Iris pigment epithelial cell (primary cell): ENCODE measurements at regions not wholly inside any gene's neighbourhood (a gene's known extent, or its start where the extent isn't known, plus 50 kb on each side); places are given as distances from the start of the nearest gene placed in this dataset.
"Not testable (repeated sequence)": the region's sequence is repeated elsewhere in the genome, so short reads cannot be mapped to it uniquely, and the experiment has no call there.

ENCODE experiments used
- DNase-seq: peaks from one replicate; pipeline ENCODE4 v3.0.0-alpha.2; 2011; ENCODE audit warnings: low read depth

DNA sequence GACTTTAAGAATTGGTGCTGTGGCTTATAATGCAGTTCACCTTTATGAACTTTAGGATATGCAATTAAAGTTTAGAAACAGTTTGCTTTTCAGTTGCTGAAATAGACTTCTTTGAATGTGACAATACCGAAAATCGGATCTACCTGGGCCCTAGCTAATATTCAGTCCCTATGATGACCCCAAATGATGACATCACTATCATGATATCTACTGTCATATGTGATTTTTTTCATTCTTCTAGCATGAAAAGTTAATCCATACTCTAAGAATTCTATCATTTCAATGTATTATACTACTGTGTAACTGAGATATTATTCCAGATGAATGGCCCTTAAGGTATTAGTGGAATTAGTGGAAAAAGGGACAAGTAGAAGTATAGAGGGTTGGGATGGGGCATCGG lies 487.2 kb upstream of the TUSC1 start:
- no peak for DNase-seq

DNA sequence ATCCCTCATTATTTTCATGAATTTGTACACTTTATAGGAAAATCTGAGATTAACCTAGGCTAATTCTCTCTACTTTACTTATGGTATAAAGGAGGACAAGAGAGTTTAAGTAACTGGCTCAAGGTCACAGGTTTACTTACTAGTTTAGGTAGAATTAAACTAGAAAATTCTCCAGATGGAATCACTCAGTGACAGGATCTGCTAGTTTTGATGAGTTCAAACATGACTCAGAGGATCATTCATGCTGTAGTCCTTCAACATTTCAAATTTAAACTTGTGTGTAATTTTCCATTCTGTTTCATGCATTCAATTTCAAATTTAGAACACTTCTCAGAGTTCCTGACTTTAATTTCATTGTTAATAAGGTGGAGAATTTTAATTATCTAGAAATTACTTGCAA lies 485.7 kb upstream of the TUSC1 start:
- DNase-seq, result peak; percentile 28

GRCh38 chr9:26159575-26160392 lies 481.5 kb upstream of the TUSC1 start:
- DNase-seq, result no peak

GRCh38 chr9:26158631-26159150 lies 480.4 kb upstream of the TUSC1 start:
- no peak for DNase-seq

- no peak for DNase-seq
Observed at GRCh38 chr9:26157411-26157810, 479.2 kb upstream of the TUSC1 start.

DNA sequence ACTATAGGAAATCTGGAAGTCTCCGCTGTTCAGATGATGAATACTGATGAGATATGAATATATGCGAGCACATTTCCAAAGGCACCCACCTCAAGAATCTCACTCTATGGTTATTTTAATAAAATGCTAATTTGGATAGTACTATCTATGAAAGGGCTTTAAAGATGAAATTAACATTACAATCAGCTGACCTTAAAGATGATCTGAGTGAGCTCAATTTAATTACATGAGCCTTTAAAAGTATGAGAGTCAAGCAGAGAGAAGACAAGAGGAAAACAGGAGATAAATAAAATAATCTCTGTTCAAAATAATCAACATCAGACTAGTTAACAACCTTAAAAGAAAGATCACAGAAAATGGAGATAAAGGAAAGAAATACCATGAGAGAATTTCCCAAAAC lies 474.1 kb upstream of the TUSC1 start:
- no peak for DNase-seq

DNA sequence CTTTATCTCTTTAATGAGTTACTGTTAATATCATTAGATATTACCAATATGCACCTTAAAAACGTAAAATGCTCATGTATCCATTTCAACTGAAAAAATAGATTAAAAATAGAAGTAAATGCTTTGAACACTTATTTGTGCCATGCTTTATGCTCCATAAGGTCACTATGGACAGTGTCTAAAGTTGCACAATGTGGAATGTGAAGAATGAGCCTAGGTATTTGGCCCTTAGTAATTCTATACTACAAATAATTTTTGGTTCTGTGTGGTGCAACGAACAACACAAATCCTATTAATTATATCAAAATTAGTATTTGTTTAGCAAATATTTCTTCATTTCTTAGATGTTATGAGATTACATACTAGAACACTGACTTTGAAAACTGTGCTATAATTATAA lies 469.9 kb upstream of the TUSC1 start:
- no peak for DNase-seq

- no peak for DNase-seq
Observed at GRCh38 chr9:26145938-26146337, 467.7 kb upstream of the TUSC1 start.

- no peak for DNase-seq
Observed at GRCh38 chr9:26142631-26143030, 464.4 kb upstream of the TUSC1 start.

GRCh38 chr9:26142201-26142600 lies 464.0 kb upstream of the TUSC1 start:
- DNase-seq, result no peak

DNA sequence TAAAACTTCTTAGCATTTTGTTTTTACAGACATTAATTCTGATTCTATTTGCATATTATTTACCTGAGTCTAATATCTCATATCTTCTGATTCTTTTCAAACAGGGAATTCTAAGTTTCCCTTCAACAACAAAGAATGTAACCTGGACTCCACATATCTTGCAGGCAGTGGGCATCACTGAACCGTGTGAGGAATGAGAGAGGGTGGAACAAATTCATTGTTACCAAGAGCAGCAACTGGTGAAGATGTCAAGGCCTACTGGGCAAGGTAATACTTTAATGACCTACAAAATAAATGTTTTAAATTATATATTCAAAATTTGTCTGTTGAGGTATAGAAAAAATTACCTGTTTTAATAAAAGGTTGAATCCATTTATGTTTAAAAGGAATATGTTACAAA lies 455.3 kb upstream of the TUSC1 start:
- DNase-seq, result no peak

- no peak for DNase-seq
Observed at GRCh38 chr9:26132746-26133312, 454.6 kb upstream of the TUSC1 start.

GRCh38 chr9:26131886-26132285 lies 453.6 kb upstream of the TUSC1 start:
- peak; percentile 23 for DNase-seq

DNA sequence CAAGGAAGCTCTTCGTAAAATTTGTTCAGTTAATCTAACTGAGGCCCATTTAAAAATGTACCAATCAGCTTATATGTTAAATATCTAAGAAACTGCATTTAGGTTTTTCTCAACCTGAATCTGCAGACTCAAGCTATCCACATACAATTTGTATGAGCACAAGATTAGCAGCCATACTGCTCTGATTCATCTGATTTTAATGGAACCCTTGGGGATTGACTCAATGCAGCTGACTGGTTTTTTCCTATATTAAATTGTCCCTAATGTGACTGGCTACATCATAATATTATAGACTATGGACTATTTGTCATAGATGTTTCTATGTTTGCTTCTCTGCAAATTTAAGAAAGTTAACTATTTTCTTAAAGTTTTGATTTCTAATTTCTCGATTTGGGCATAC lies 451.0 kb upstream of the TUSC1 start:
- DNase-seq, result no peak

GRCh38 chr9:26125693-26126092 lies 447.4 kb upstream of the TUSC1 start:
- no peak for DNase-seq

DNA sequence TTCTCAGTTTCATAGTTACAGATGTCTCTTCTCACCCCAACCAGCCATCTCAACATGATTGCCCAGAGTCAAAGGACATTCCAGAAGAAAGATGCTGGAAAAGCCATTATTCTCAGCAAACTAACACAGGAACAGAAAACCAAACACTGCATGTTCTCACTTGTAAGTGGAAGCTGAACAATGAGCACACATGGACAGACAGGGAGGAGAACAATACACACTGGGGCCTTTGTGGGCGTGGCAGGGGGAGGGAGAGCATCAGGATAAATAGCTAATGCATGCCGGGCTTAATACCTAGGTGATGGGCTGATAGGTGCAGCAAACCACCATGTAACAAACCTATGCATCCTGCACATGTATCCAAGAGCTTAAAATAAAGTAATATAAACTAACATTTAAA lies 437.8 kb upstream of the TUSC1 start:
- not testable (repeated sequence) for DNase-seq

- DNase-seq, result peak; percentile 12
Observed at GRCh38 chr9:26112724-26113123, 434.5 kb upstream of the TUSC1 start.

- DNase-seq, result no peak
Observed at GRCh38 chr9:26086396-26086795, 408.2 kb upstream of the TUSC1 start.

- no peak for DNase-seq
Observed at GRCh38 chr9:26081847-26082246, 403.6 kb upstream of the TUSC1 start.

- DNase-seq, result no peak
Observed at GRCh38 chr9:26078706-26079105, 400.5 kb upstream of the TUSC1 start.

DNA sequence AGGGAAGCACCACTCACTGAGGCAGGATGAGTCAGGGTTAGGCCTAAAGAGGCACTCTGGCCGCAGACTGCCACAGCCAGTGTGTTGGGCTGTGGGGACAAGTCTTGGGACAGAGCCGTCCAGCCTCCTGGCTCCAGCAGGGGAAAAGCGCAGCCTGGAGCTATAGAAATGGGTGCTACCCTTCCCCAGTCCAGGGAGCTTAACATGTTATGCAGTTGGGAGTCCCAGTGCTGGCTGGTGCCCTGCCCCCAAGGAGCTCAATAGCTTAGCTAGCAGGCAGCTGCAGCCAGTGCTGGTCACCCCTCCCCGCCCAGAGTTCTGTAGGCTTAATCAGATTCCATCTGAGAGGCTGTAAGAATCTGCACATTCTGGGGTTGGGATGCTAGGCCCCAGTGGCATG lies 399.6 kb upstream of the TUSC1 start:
- no peak for DNase-seq

- DNase-seq, result no peak
Observed at GRCh38 chr9:26067608-26068007, 389.4 kb upstream of the TUSC1 start.

- DNase-seq, result no peak
Observed at GRCh38 chr9:26066237-26066636, 388.0 kb upstream of the TUSC1 start.
